ENCODE measurements at regions not wholly inside any gene's neighbourhood (a gene's known extent, or its start where the extent isn't known, plus 50 kb on each side); places are given as distances from the start of the nearest gene placed in this dataset.

- POLR2A ChIA-PET (ENCODE audit: partially characterized antibody), result interaction anchor here (1.1 kb wide), 1 partner anchor 95 kb away, joined by 3 read pairs; no protein-coding TSS in a partner anchor
- H2AFZ ChIP-seq (ENCODE audit: low read length), result peak overlapping the region; percentile 88; the same call in 1 of the 2 replicates
- CTCF ChIA-PET (ENCODE audit: partially characterized antibody), result interaction anchor here (0.9 to 2.3 kb wide), 3 partner anchors 15 to 170 kb away, joined by 3 to 8 read pairs (median 4); no protein-coding TSS in a partner anchor
- 82% methylated on average over 8 of the region's 8 CpGs; no CpG with 5 or more reads in 1 of the 2 experiments for WGBS, 2 experiments (ENCODE audit: extremely low coverage in 1 of 2, insufficient coverage in 1 of 2, insufficient read length in 1 of 2, insufficient replicate concordance in 2 of 2, low coverage in 1 of 2, low lambda C conversion rate in 2 of 2, missing lambda C conversion rate in 1 of 2)
- H3K27me3 ChIP-seq (replicated peaks in 1 of 4; ENCODE audit: control insufficient read depth in 3 of 4, extremely low read depth in 1 of 4, insufficient read depth in 3 of 4, low read length in 3 of 4), result no peaks in the 10 kb centered on the region; a peak in 1 of 7 replicates
- no peak overlapping the region for H2BK15ac ChIP-seq (ENCODE audit: low read length)
- no peak overlapping the region for H2BK20ac ChIP-seq (ENCODE audit: low read length)
- H3K56ac ChIP-seq (replicated peaks; ENCODE audit: insufficient read length, low read depth, low read length), result no peak overlapping the region
- no peak overlapping the region for H3K23ac ChIP-seq (ENCODE audit: insufficient read length)
- peaks cover 0 to 7% (median 2%) of the 10 kb centered on the region in 4 experiments; a peak in 2 of 7 replicates for H3K4me1 ChIP-seq (replicated peaks in 1 of 4; ENCODE audit: control insufficient read depth in 3 of 4, insufficient read depth in 4 of 4, low read length in 3 of 4)
- H3K4ac ChIP-seq (replicated peaks; ENCODE audit: insufficient read length, low read depth, low read length), result no peak overlapping the region
- no peaks in the 10 kb centered on the region for H4K20me1 ChIP-seq (replicated peaks in 1 of 2; ENCODE audit: control insufficient read depth in 1 of 2, insufficient read depth in 2 of 2, low read length in 2 of 2)
- no peak overlapping the region for H2BK12ac ChIP-seq (ENCODE audit: low read depth, low read length)
- H4K5ac ChIP-seq (ENCODE audit: insufficient read length, low read depth, low read length), result no peak overlapping the region
- H3K18ac ChIP-seq (ENCODE audit: extremely low read depth, low read length), result no peak overlapping the region
- no peak overlapping the region for H4K8ac ChIP-seq (ENCODE audit: extremely low read depth, insufficient read depth, low read length)
- no peak overlapping the region for H3K14ac ChIP-seq (ENCODE audit: insufficient read length)
- no peaks in the 10 kb centered on the region for H3K79me1 ChIP-seq (ENCODE audit: low read depth, low read length)
- H3K79me2 ChIP-seq (ENCODE audit: control insufficient read depth in 1 of 2, insufficient read depth in 2 of 2, low read length in 2 of 2), result no peaks in the 10 kb centered on the region
- FAIRE-seq (no peak), DNase-seq (ENCODE audit: low read depth in 1 of 2, low spot score in 2 of 2) (no peak)
- no peak overlapping the region for H2AK5ac ChIP-seq (ENCODE audit: low read depth, low read length)
- H3K36me3 ChIP-seq (ENCODE audit: control insufficient read depth in 2 of 4, insufficient read depth in 4 of 4, low read length in 3 of 4), result no peaks in the 10 kb centered on the region
- H2BK120ac ChIP-seq (replicated peaks; ENCODE audit: low read depth, low read length), result no peak overlapping the region
- no peak overlapping the region for H3K9ac ChIP-seq (replicated peaks in 1 of 4; ENCODE audit: extremely low read depth in 1 of 4, low read depth in 3 of 4, low read length in 3 of 4)
- H2BK5ac ChIP-seq (ENCODE audit: low read depth, low read length), result no peak overlapping the region
- H3K4me2 ChIP-seq (ENCODE audit: insufficient read depth in 1 of 2, low read depth in 2 of 2, low read length in 2 of 2), result no peak overlapping the region
- no peak overlapping the region for H3K27ac ChIP-seq (ENCODE audit: low read depth, low read length)
- H3K9me3 ChIP-seq (ENCODE audit: insufficient read depth in 2 of 2, low read depth in 1 of 2, low read length in 1 of 2), result no peaks in the 10 kb centered on the region
- H3K23me2 ChIP-seq (ENCODE audit: low read depth, low read length), result peaks cover 2% of the 10 kb centered on the region; the same call in 1 of the 2 replicates
- no peak overlapping the region for H4K91ac ChIP-seq (replicated peaks; ENCODE audit: insufficient read length, low read length)
- H3K4me3 ChIP-seq (ENCODE audit: extremely low read depth in 1 of 4, insufficient read depth in 2 of 4, low read depth in 3 of 4, low read length in 4 of 4), result no peak overlapping the region
- TF ChIP-seq CEBPB (IDR thresholded peaks at IDR 0.05; ENCODE audit: low read depth, low read length) (no peak), BACH1 (IDR thresholded peaks at IDR 0.05; ENCODE audit: low read length) (no peak)
Measured at GRCh38 chr1:67589519-67590233, 95.3 kb upstream of the GADD45A start.

Measured in H1 (cell line).